ENCODE measurements at regions not wholly inside any gene's neighbourhood (a gene's known extent, or its start where the extent isn't known, plus 50 kb on each side); places are given as distances from the start of the nearest gene placed in this dataset.
A peak's percentile ranks its signal among the peaks of the same experiment; 100 is the strongest.

DNA sequence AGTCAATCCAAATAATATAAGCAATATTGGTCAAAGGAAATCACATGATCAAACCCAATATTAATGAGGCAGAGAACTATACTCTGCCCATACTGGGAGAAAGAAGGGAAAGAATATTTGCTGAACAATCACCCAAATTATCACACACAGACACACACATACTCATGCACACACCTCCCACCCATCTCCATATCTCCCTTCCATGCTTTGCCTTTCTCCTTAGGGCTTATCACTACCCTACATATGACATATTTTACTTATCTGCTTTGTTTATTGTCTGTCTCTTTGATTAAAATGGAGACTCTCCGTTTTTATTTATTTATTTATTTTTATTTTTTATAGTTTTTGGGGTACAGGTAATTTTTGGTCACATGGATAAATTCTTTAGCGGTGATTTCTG is 112.9 kb upstream of the NHS start:
- no peaks in the 10 kb centered on the region for H3K4me1 ChIP-seq (ENCODE audit: low read depth)
- no peak overlapping the region for H3K4me3 ChIP-seq
- TF ChIP-seq, protein P1, sequence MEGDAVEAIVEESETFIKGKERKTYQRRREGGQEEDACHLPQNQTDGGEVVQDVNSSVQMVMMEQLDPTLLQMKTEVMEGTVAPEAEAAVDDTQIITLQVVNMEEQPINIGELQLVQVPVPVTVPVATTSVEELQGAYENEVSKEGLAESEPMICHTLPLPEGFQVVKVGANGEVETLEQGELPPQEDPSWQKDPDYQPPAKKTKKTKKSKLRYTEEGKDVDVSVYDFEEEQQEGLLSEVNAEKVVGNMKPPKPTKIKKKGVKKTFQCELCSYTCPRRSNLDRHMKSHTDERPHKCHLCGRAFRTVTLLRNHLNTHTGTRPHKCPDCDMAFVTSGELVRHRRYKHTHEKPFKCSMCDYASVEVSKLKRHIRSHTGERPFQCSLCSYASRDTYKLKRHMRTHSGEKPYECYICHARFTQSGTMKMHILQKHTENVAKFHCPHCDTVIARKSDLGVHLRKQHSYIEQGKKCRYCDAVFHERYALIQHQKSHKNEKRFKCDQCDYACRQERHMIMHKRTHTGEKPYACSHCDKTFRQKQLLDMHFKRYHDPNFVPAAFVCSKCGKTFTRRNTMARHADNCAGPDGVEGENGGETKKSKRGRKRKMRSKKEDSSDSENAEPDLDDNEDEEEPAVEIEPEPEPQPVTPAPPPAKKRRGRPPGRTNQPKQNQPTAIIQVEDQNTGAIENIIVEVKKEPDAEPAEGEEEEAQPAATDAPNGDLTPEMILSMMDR (IDR thresholded peaks at IDR 0.05; ENCODE audit: low read depth, low read length), result no peak
- DNase-seq (ENCODE audit: low read depth in 1 of 2, low spot score in 1 of 2), result no peak
- no peak overlapping the region for H3K27ac ChIP-seq
- H3K27me3 ChIP-seq, result no peaks in the 10 kb centered on the region
- no peaks in the 10 kb centered on the region for H3K36me3 ChIP-seq
- H3K9me3 ChIP-seq (ENCODE audit: low read depth), result no peaks in the 10 kb centered on the region

GRCh38 chrX:17266136-17266535 is 108.9 kb upstream of the NHS start:
- TF ChIP-seq, protein P1 (IDR thresholded peaks at IDR 0.05; ENCODE audit: low read depth, low read length), result no peak
- Histone ChIP-seq H3K27ac (no peak overlapping the region), H3K27me3 (no peaks in the 10 kb centered on the region), H3K4me1 (ENCODE audit: low read depth) (no peaks in the 10 kb centered on the region), H3K9me3 (ENCODE audit: low read depth) (no peaks in the 10 kb centered on the region), H3K4me3 (no peak overlapping the region), H3K36me3 (no peaks in the 10 kb centered on the region)
- peak in 1 of 2 donors; percentile 15 for DNase-seq (ENCODE audit: low read depth in 1 of 2, low spot score in 1 of 2)

DNA sequence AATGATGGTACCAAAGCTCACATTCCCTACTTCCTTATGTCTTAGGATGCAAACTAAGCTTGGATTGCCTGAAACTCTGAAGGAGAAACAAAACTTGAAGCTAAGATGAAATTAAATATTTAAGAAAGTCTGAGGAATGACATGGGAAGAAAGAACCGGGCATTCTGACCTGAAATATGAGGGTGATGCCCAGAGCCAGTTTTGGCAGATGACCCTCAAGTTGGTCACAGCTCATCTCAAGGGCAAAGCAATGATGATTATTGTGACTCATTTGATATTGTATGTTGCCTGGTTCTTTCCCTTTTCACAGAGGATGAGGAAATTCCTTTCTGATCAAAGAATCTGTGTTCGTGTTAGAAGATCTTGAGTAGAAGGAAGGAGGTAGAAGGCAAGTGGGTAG is 96.0 kb upstream of the NHS start:
- Histone ChIP-seq H3K9me3 (ENCODE audit: low read depth) (no peaks in the 10 kb centered on the region), H3K27me3 (no peaks in the 10 kb centered on the region), H3K27ac (no peak overlapping the region), H3K4me3 (no peak overlapping the region), H3K36me3 (no peaks in the 10 kb centered on the region), H3K4me1 (ENCODE audit: low read depth) (no peaks in the 10 kb centered on the region)
- DNase-seq (ENCODE audit: low read depth in 1 of 2, low spot score in 1 of 2), result no peak
- TF ChIP-seq, protein P1 (IDR thresholded peaks at IDR 0.05; ENCODE audit: low read depth, low read length), result no peak

DNA sequence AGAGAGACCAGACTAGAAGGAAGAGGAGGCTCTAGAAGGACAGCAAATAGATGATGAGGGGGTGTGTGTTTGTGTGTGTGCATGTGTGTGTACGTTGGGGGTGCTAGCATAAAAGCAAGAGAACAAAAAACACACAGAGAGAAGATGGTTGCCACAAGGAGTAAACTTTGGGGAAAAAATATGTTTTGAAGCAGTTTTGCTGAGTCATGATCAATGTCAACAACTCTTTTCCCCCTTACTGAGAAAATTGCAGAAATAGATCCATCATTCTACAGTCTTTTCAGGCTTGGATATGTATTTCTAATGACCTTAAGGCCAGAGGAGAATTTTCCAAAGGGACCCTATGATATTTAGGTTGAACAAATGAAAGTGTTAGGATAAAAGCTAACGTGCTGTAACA is 89.0 kb upstream of the NHS start:
- H3K4me1 ChIP-seq (ENCODE audit: low read depth), result no peaks in the 10 kb centered on the region
- no peak overlapping the region for H3K27ac ChIP-seq
- no peaks in the 10 kb centered on the region for H3K36me3 ChIP-seq
- TF ChIP-seq, protein P1 (IDR thresholded peaks at IDR 0.05; ENCODE audit: low read depth, low read length), result no peak
- DNase-seq (ENCODE audit: low read depth in 1 of 2, low spot score in 1 of 2), result no peak
- H3K9me3 ChIP-seq (ENCODE audit: low read depth), result no peaks in the 10 kb centered on the region
- no peaks in the 10 kb centered on the region for H3K27me3 ChIP-seq
- H3K4me3 ChIP-seq, result no peak overlapping the region

DNA sequence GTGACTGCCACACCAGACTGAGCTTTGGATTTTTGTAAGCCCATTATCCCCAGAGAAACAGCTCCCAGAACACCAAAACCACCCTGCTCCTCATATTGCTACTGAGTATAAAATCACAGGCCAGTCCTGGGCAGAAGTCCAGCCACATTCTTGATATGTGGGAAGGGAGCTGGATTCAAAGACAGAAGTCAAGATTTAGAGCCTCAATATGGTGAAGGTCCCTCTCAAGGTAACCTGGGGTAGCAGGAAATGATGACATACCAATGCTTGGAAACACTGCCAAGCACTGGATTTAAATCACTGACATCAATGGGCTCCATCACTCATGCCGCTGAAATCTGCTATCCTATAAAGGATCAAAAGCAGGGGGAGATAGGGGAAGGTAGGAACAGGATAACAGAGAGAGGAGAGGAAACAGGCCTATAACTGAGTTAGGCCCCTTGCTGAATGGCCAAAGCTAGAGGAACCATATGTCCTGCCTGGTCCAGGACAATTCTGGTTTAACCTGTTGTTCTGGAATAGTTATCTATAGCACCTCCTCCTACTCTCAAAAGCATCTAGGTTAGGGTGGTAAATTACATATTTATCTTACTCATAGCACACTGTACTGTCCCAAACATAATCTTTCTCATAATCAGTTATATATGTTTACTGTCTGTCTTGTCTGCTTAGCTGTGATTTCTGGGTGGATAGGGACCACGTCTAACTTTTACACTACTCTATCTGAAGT is 83.7 kb upstream of the NHS start:
- DNase-seq (ENCODE audit: low read depth in 1 of 2, low spot score in 1 of 2), result no peak
- no peaks in the 10 kb centered on the region for H3K36me3 ChIP-seq
- TF ChIP-seq, protein P1 (IDR thresholded peaks at IDR 0.05; ENCODE audit: low read depth, low read length), result no peak
- H3K4me3 ChIP-seq, result no peak overlapping the region
- H3K9me3 ChIP-seq (ENCODE audit: low read depth), result no peaks in the 10 kb centered on the region
- H3K27me3 ChIP-seq, result no peaks in the 10 kb centered on the region
- H3K4me1 ChIP-seq (ENCODE audit: low read depth), result no peaks in the 10 kb centered on the region
- H3K27ac ChIP-seq, result no peak overlapping the region
